Neural cell (in vitro differentiated cells): ENCODE measurements at regions not wholly inside any gene's neighbourhood (a gene's known extent, or its start where the extent isn't known, plus 50 kb on each side); places are given as distances from the start of the nearest gene placed in this dataset.

Source experiments
- H2AFZ ChIP-seq: fragments of 200-600, 300-800 bp; sonication (generic), shearing (Covaris generic); 2 replicates; pipeline ENCODE4 v1.6.0; 2014; ENCODE audit warnings: low read depth, mild to moderate bottlenecking, antibody characterized with exemption, low read length, moderate library complexity
- H3F3A ChIP-seq: fragments of 200-600 bp; shearing (Covaris generic); 2 replicates; pipeline ENCODE4 v1.6.1; 2016; ENCODE audit warnings: mild to moderate bottlenecking, moderate library complexity, mixed read lengths, antibody characterized with exemption, low read length; ENCODE audit not compliant: insufficient read depth, poor library complexity, severe bottlenecking
- H3K27ac ChIP-seq: fragments of 200-600, 300-800 bp; sonication (generic), shearing (Covaris generic); 2 replicates; pipeline ENCODE4 v1.5.1; 2014; ENCODE audit warnings: mild to moderate bottlenecking, low read length, moderate library complexity
- H3K27me3 ChIP-seq: fragments of 300-800, 200-600 bp; sonication (generic), shearing (Covaris generic); 2 replicates; pipeline ENCODE4 v1.6.0; 2014; ENCODE audit warnings: mild to moderate bottlenecking, low read depth, low read length, moderate library complexity; ENCODE audit not compliant: insufficient read depth
- H3K36me3 ChIP-seq: fragments of 300-800, 200-600 bp; sonication (generic), shearing (Covaris generic); 2 replicates; pipeline ENCODE4 v1.5.1; 2014; ENCODE audit warnings: mild to moderate bottlenecking, antibody characterized with exemption, low read length, moderate library complexity; ENCODE audit not compliant: insufficient read depth
- H3K4me2 ChIP-seq: fragments of 300-800, 200-600 bp; sonication (generic), shearing (Covaris generic); 2 replicates; pipeline ENCODE4 v1.6.0; 2014; ENCODE audit warnings: mild to moderate bottlenecking, low read length
- H3K4me3 ChIP-seq: fragments of 300-800, 200-600 bp; sonication (generic), shearing (Covaris generic); 2 replicates; pipeline ENCODE4 v1.5.1; 2014; ENCODE audit warnings: mild to moderate bottlenecking, low read length, moderate library complexity
- H3K79me2 ChIP-seq: fragments of 200-600 bp; shearing (Covaris generic); replicated peaks from 2 replicates; pipeline ENCODE4 v1.6.0; 2014; ENCODE audit warnings: mild to moderate bottlenecking, low read length, moderate library complexity; ENCODE audit not compliant: insufficient read depth
- H3K9ac ChIP-seq: fragments of 300-800, 200-600 bp; sonication (generic), shearing (Covaris generic); 2 replicates; pipeline ENCODE4 v1.6.1; 2016; ENCODE audit warnings: mild to moderate bottlenecking, low read length, mixed read lengths
- H3K9me2 ChIP-seq: fragments of 200-600 bp; shearing (Covaris generic); 2 replicates; pipeline ENCODE4 v1.6.1; 2016; ENCODE audit warnings: mild to moderate bottlenecking, low read length, mixed read lengths; ENCODE audit not compliant: insufficient read depth
- H3K9me3 ChIP-seq: fragments of 200-600, 300-800 bp; sonication (generic), shearing (Covaris generic); 2 replicates; pipeline ENCODE4 v1.6.1; 2016; ENCODE audit warnings: mild to moderate bottlenecking, mixed run types, low read length, moderate library complexity, mixed read lengths
- H4K20me1 ChIP-seq: fragments of 200-600 bp; shearing (Covaris generic); 2 replicates; pipeline ENCODE4 v1.6.1; 2016; ENCODE audit warnings: mild to moderate bottlenecking, mixed run types; ENCODE audit not compliant: insufficient read depth
- EZH2 ChIP-seq: fragments of 200-600, 300-800 bp; shearing (Covaris generic), sonication (generic); IDR thresholded peaks from 2 replicates; pipeline ENCODE4 v1.6.1; 2014; ENCODE audit warnings: antibody characterized with exemption, low read length, borderline replicate concordance, mild to moderate bottlenecking; ENCODE audit not compliant: insufficient read depth, poor library complexity, severe bottlenecking
- MXI1 ChIP-seq: fragments of 450-650 bp; conservative IDR thresholded peaks from 2 replicates; pipeline ENCODE4 v1.6.1; 2014; ENCODE audit warnings: antibody characterized with exemption, mild to moderate bottlenecking; ENCODE audit not compliant: poor library complexity, severe bottlenecking
- SMC3 ChIP-seq: fragments of 450-650 bp; conservative IDR thresholded peaks from 2 replicates; pipeline ENCODE4 v1.6.1; 2014; ENCODE audit warnings: antibody characterized with exemption, mild to moderate bottlenecking, moderate library complexity; ENCODE audit not compliant: poor library complexity
- TF ChIP-seq, protein P1 (sequence below): fragments of 450-650 bp; IDR thresholded peaks from 2 replicates; pipeline ENCODE4 v1.5.1; 2014; ENCODE audit warnings: antibody characterized with exemption, mild to moderate bottlenecking, moderate library complexity; ENCODE audit not compliant: poor library complexity, severe bottlenecking

DNA sequence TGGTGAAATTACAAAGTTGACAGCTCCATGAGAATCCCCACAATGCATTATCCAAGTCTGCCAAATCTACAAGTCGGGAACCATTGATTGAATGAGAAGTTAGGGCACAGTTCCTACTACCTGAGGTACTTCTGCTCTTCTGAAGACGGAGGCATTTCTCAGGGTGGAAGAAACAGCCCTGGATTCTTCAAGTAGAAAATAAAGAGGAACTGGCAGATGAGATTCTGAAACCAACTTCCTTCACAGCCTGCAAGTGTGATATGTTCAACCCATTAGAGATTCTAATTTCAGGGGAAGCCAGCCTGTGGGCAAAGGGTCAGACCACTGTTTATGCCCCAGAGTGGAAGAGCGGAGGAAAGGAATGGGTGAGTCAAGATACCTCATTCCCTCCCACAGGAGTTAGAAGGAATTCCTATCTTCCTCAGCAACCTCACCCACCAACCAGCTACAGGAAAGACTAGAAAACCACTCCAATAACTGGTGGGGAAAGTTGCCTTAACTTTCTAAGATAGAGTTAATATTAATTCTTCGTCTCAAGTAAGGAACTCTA lies 50.5 kb upstream of the BMPER start:
- Histone ChIP-seq H3K9me2 (no peaks in the 10 kb centered on the region), H3K9me3 (no peaks in the 10 kb centered on the region), H4K20me1 (no peaks in the 10 kb centered on the region), H3K9ac (no peak overlapping the region), H3F3A (no peaks in the 10 kb centered on the region), H3K27ac (no peak overlapping the region), H2AFZ (no peak overlapping the region), H3K27me3 (no peaks in the 10 kb centered on the region), H3K36me3 (no peaks in the 10 kb centered on the region), H3K4me3 (no peak overlapping the region), H3K79me2 (no peaks in the 10 kb centered on the region), H3K4me2 (no peak overlapping the region)
- TF ChIP-seq MXI1 (no peak), EZH2 (no peak), SMC3 (no peak)
- TF ChIP-seq, protein P1, sequence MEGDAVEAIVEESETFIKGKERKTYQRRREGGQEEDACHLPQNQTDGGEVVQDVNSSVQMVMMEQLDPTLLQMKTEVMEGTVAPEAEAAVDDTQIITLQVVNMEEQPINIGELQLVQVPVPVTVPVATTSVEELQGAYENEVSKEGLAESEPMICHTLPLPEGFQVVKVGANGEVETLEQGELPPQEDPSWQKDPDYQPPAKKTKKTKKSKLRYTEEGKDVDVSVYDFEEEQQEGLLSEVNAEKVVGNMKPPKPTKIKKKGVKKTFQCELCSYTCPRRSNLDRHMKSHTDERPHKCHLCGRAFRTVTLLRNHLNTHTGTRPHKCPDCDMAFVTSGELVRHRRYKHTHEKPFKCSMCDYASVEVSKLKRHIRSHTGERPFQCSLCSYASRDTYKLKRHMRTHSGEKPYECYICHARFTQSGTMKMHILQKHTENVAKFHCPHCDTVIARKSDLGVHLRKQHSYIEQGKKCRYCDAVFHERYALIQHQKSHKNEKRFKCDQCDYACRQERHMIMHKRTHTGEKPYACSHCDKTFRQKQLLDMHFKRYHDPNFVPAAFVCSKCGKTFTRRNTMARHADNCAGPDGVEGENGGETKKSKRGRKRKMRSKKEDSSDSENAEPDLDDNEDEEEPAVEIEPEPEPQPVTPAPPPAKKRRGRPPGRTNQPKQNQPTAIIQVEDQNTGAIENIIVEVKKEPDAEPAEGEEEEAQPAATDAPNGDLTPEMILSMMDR: no peak
